KG1 (cell line): ENCODE measurements at regions not wholly inside any gene's neighbourhood (a gene's known extent, or its start where the extent isn't known, plus 50 kb on each side); places are given as distances from the start of the nearest gene placed in this dataset.
"Not testable (repeated sequence)": the region's sequence is repeated elsewhere in the genome, so short reads cannot be mapped to it uniquely, and the experiment has no call there.

Experiments
- DNase-seq: peaks from one replicate; lab custom pipeline; 2025; lab: John Stamatoyannopoulos, UW

GRCh38 chr9:95785209-95785608 lies 90.3 kb upstream of the ERCC6L2 start:
- DNase-seq: no peak

DNA sequence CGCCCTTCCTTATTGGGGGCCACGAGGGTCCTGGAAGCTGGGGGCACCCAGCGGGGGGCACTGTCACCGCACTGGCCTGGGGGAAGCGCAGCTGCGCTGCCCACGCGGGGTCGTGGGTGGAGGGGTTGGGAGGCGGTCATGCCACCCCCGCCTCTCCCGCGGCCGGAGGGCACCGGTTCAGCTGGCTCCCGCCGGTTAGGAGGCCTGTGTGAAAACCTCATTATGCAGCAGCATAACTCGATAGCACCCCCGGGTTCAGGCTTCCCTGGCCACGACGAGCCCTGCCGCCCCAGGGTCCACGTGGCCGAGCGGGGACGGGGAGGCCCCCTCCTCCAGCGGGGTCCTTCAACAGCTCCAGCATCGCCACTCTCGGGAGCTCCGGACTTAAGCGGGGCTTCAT lies 91.2 kb upstream of the ERCC6L2 start:
- DNase-seq: no peak

- no peak for DNase-seq
Measured at GRCh38 chr9:95783426-95783975, 92.0 kb upstream of the ERCC6L2 start.

GRCh38 chr9:95780751-95781150 lies 94.7 kb upstream of the ERCC6L2 start:
- no peak for DNase-seq

- DNase-seq: no peak
Measured at GRCh38 chr9:95780121-95780520, 95.4 kb upstream of the ERCC6L2 start.

GRCh38 chr9:95779597-95779996 lies 95.9 kb upstream of the ERCC6L2 start:
- DNase-seq: not testable (repeated sequence)

DNA sequence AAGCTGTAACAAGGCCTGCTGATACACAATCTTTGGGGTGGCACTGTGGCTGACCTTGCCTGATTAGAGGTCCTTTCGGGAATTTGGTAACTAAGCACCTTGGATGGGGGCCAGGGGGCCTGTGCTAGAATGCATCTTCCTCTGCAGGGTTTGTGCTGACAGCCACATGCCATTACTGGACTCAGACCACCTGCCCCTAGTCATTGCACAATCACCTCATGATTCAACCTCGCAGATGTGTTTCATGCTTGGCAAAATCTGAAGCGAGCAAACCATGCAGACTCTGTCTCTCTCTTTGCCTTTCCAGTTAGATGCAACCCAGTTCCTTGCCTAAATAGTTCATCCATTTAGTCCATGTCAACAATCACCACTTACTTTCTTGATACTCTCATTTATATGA lies 96.5 kb upstream of the ERCC6L2 start:
- DNase-seq: no peak

- DNase-seq: no peak
Measured at GRCh38 chr9:95777136-95777535, 98.4 kb upstream of the ERCC6L2 start.

GRCh38 chr9:95776176-95776575 lies 99.3 kb upstream of the ERCC6L2 start:
- DNase-seq: no peak

DNA sequence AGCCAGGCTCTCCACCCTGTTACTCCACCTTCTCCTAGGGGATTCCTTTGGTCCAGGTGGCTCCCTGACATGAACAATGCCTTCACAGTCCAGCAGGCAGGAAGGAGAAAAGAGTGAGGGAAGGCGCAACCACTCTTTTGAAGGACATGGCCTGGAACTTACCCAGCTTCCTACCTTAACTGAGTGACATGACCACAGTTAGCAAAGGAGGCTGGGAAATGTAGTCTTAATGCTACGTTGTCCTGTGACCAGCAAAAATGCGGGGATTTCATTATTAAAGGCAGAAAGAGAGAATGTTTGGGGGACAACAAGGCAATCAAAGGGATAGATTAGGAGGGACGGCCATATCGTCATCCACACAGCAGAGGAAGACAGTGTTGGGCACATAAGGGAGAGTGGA lies 100.3 kb upstream of the ERCC6L2 start:
- DNase-seq: no peak

GRCh38 chr9:95773053-95773418 lies 102.5 kb upstream of the ERCC6L2 start:
- DNase-seq: no peak

GRCh38 chr9:95772320-95773052 lies 103.0 kb upstream of the ERCC6L2 start:
- no peak for DNase-seq

DNA sequence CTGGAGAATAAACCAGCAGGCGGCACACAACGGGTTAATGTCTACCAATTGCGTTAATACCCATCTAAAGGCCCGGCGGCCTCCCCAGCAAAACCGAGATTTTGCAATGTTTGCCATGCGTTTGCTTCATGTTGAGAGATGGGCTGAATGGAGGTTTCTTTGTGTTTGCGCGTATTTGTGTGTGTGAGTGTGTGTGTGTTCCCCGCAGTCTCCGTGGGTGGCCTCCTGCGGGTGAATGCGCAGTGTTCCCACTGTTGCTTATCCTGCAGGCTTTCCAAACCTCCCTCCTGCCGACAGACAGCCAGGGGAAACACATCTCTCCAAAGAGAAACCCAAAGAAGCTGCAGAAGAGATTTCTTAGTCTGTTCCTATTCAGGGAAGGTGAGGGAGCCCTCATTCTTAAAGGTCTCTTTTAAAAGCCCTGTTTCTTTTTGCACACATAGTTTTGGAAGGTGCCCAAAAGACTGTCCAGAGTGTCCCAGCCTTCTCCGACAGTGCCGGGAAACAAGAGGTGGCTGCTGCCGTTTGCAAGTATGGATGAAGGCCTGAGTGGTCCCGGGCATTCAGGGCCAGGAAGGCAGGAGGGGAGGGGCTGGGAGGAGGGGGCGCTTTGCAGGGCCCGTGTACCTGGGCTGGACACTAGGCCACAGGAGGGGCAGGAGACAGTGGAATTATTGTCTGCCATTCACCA lies 103.8 kb upstream of the ERCC6L2 start:
- no peak for DNase-seq

GRCh38 chr9:95770653-95771131 lies 104.8 kb upstream of the ERCC6L2 start:
- DNase-seq: no peak

DNA sequence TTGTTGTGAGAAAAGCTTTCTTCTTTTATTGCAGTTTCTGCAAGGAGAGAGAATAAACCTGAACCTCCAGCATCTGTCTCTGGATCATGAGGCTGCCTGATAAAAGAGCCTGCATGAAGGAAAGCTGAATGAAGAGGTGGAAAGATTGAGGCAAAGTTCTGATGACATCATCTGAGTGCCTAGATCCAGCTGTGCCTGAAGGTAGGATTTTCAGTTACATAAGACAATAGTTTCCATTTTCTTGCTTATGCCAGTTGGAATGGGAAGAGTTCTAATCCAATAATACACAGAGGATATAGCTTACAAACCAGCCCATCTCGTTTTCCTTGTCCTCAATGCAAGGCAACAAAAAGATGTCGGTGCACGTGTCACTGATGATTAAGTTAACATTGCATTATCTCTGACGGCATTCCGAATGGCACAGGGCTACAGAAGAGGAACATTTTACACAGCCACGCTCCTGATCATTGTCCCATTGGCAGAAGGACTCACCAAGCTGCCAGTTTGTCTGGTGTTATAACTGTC lies 105.5 kb upstream of the ERCC6L2 start:
- DNase-seq: no peak

GRCh38 chr9:95769473-95769872 lies 106.0 kb upstream of the ERCC6L2 start:
- DNase-seq: no peak

GRCh38 chr9:95766906-95767305 lies 108.6 kb upstream of the ERCC6L2 start:
- DNase-seq: no peak

GRCh38 chr9:95764533-95765319 lies 110.8 kb upstream of the ERCC6L2 start:
- no peak for DNase-seq

GRCh38 chr9:95763983-95764382 lies 111.5 kb upstream of the ERCC6L2 start:
- DNase-seq: no peak

DNA sequence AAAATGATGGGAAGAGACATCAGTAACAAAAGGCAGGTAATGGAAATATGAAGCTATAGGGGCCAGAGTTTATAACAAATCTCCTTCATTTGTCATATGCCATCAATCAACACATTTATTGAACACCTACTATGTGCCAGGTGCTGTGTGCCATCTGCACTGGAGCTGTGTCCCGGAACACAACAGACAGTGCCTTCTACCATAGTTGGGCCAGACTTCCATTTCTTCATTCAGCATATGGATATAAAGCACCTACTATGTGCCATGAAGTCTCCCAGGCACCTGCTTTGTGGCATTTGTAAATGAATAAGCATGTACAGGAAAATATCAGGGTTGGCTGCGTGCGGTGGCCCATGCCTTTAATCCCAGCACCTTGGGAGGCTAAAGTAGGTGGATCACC lies 112.5 kb upstream of the ERCC6L2 start:
- DNase-seq: no peak

- no peak for DNase-seq
Measured at GRCh38 chr9:95762322-95762721, 113.2 kb upstream of the ERCC6L2 start.

GRCh38 chr9:95760791-95761190 lies 114.7 kb upstream of the ERCC6L2 start:
- no peak for DNase-seq
